Calu3 (cell line): ENCODE measurements at regions not wholly inside any gene's neighbourhood (a gene's known extent, or its start where the extent isn't known, plus 50 kb on each side); places are given as distances from the start of the nearest gene placed in this dataset.
"Not testable (repeated sequence)": the region's sequence is repeated elsewhere in the genome, so short reads cannot be mapped to it uniquely, and the experiment has no call there.

Experiments
- BruUV-seq: library from RNA; stranded (reverse); fragments of 400-500 nt; replicated peaks from 2 replicates; lab custom pipeline; 2021; lab: Mats Ljungman, UMichigan
- CTCF ChIA-PET: fragments of 300-600 bp; sonication (Branson Sonifier 250); formaldehyde crosslinking; loops from one replicate; lab custom pipeline; 2022; ENCODE audit warnings: antibody characterized with exemption; lab: Charles Lee
- DNase-seq: peaks from one replicate; pipeline ENCODE4 v3.0.0; 2022
- H3K27ac Mint-ChIP-seq: one replicate; pipeline ENCODE4 v1.8.0; 2022; ENCODE audit warnings: mixed read lengths; ENCODE audit not compliant: unreplicated experiment
- H3K27me3 Mint-ChIP-seq: one replicate; pipeline ENCODE4 v1.8.0; 2022; ENCODE audit warnings: mixed read lengths; ENCODE audit not compliant: unreplicated experiment
- H3K36me3 Mint-ChIP-seq: one replicate; pipeline ENCODE4 v1.8.0; 2022; ENCODE audit warnings: mild to moderate bottlenecking, moderate library complexity, mixed read lengths; ENCODE audit not compliant: insufficient read depth, unreplicated experiment
- H3K4me1 Mint-ChIP-seq: one replicate; pipeline ENCODE4 v1.8.0; 2022; ENCODE audit warnings: mild to moderate bottlenecking, low read depth, mixed read lengths; ENCODE audit not compliant: unreplicated experiment
- H3K4me3 Mint-ChIP-seq: one replicate; pipeline ENCODE4 v1.8.0; 2022; ENCODE audit warnings: mild to moderate bottlenecking, low read depth, moderate library complexity, mixed read lengths; ENCODE audit not compliant: unreplicated experiment
- H3K9me3 Mint-ChIP-seq: one replicate; pipeline ENCODE4 v1.8.0; 2022; ENCODE audit warnings: low read depth, mixed read lengths; ENCODE audit not compliant: unreplicated experiment
- CTCF ChIP-seq: fragments of 200-600 bp; IDR thresholded peaks from one replicate; pipeline ENCODE4 v1.8.0; 2022; ENCODE audit warnings: antibody characterized with exemption; ENCODE audit not compliant: unreplicated experiment
- intact Hi-C: fragments of 100-400 bp; cut with micrococcal nuclease; formaldehyde crosslinking; loops from one replicate; pipeline ENCODE4 v1.10.0; 2022; ENCODE audit not compliant: unreplicated experiment

GRCh38 chr5:39531306-39531705, 106.5 kb upstream of the DAB2 start:
- H3K27me3 Mint-ChIP-seq, result no peaks in the 10 kb centered on the region

GRCh38 chr5:39526914-39527477, 102.2 kb upstream of the DAB2 start:
- CTCF ChIA-PET, result interaction anchor here (0.6 kb wide), 1 partner anchor 103 kb away, joined by 3 read pairs; no protein-coding TSS in a partner anchor
- BruUV-seq, result no TSS peak
- Mint-ChIP-seq H3K27ac (no peak overlapping the region), H3K9me3 (no peaks in the 10 kb centered on the region), H3K36me3 (no peaks in the 10 kb centered on the region), H3K4me1 (peaks cover 12% of the 10 kb centered on the region), H3K4me3 (no peak overlapping the region), H3K27me3 (no peaks in the 10 kb centered on the region)
- TF ChIP-seq CTCF, result no peak
- intact Hi-C loops, result no loop called here
- DNase-seq, result no peak

More at GRCh38 chr5:39531306-39531705, 106.5 kb upstream of the DAB2 start:
- no peaks in the 10 kb centered on the region for H3K9me3 Mint-ChIP-seq
- H3K4me1 Mint-ChIP-seq, result peaks cover 12% of the 10 kb centered on the region
- no peaks in the 10 kb centered on the region for H3K36me3 Mint-ChIP-seq
- no peak for DNase-seq
- intact Hi-C loops, result no loop called here
- CTCF ChIA-PET, result no interaction called here
- no TSS peak for BruUV-seq
- no peak for TF ChIP-seq CTCF
- H3K4me3 Mint-ChIP-seq, result no peak overlapping the region
- H3K27ac Mint-ChIP-seq, result no peak overlapping the region

- H3K27me3 Mint-ChIP-seq, H3K27ac Mint-ChIP-seq, BruUV-seq, CTCF ChIA-PET, H3K4me1 Mint-ChIP-seq, intact Hi-C loops, H3K36me3 Mint-ChIP-seq, H3K4me3 Mint-ChIP-seq, H3K9me3 Mint-ChIP-seq: not testable (repeated sequence)
- peak; percentile 13 for DNase-seq
These were observed 101.0 kb upstream of the DAB2 start for GRCh38 chr5:39525781-39526180.

GRCh38 chr5:39525271-39525670, 100.5 kb upstream of the DAB2 start:
- intact Hi-C loops, result no loop called here
- CTCF ChIA-PET, result no interaction called here
- DNase-seq, result no peak
- H3K4me1 Mint-ChIP-seq, result no peaks in the 10 kb centered on the region
- H3K36me3 Mint-ChIP-seq, result no peaks in the 10 kb centered on the region
- BruUV-seq, result no TSS peak
- H3K27me3 Mint-ChIP-seq, result no peaks in the 10 kb centered on the region
- no peak for TF ChIP-seq CTCF
- no peak overlapping the region for H3K27ac Mint-ChIP-seq
- no peaks in the 10 kb centered on the region for H3K9me3 Mint-ChIP-seq
- H3K4me3 Mint-ChIP-seq, result no peak overlapping the region

- DNase-seq, result no peak
- no peak overlapping the region for H3K4me3 Mint-ChIP-seq
- TF ChIP-seq CTCF, result no peak
- no peaks in the 10 kb centered on the region for H3K4me1 Mint-ChIP-seq
- H3K27me3 Mint-ChIP-seq, result no peaks in the 10 kb centered on the region
- H3K9me3 Mint-ChIP-seq, result no peaks in the 10 kb centered on the region
- no peaks in the 10 kb centered on the region for H3K36me3 Mint-ChIP-seq
- BruUV-seq, result no TSS peak
- intact Hi-C loops, result no loop called here
- CTCF ChIA-PET, result no interaction called here
- H3K27ac Mint-ChIP-seq, result no peak overlapping the region
These were observed 99.0 kb upstream of the DAB2 start for GRCh38 chr5:39523821-39524220.
